HTR-8/SVneo (cell line): ENCODE measurements at regions not wholly inside any gene's neighbourhood (a gene's known extent, or its start where the extent isn't known, plus 50 kb on each side); places are given as distances from the start of the nearest gene placed in this dataset.
"Not testable (repeated sequence)": the region's sequence is repeated elsewhere in the genome, so short reads cannot be mapped to it uniquely, and the experiment has no call there.

ENCODE experiments used
- DNase-seq: peaks from one replicate; pipeline ENCODE4 v3.0.0; 2011; ENCODE audit warnings: low spot score, mixed read lengths; ENCODE audit not compliant: insufficient read length
- FAIRE-seq: peaks from 2 replicates; lab custom pipeline; 2011; peaks lifted over from hg19 to GRCh38; lab: Jason Lieb, UNC

DNA sequence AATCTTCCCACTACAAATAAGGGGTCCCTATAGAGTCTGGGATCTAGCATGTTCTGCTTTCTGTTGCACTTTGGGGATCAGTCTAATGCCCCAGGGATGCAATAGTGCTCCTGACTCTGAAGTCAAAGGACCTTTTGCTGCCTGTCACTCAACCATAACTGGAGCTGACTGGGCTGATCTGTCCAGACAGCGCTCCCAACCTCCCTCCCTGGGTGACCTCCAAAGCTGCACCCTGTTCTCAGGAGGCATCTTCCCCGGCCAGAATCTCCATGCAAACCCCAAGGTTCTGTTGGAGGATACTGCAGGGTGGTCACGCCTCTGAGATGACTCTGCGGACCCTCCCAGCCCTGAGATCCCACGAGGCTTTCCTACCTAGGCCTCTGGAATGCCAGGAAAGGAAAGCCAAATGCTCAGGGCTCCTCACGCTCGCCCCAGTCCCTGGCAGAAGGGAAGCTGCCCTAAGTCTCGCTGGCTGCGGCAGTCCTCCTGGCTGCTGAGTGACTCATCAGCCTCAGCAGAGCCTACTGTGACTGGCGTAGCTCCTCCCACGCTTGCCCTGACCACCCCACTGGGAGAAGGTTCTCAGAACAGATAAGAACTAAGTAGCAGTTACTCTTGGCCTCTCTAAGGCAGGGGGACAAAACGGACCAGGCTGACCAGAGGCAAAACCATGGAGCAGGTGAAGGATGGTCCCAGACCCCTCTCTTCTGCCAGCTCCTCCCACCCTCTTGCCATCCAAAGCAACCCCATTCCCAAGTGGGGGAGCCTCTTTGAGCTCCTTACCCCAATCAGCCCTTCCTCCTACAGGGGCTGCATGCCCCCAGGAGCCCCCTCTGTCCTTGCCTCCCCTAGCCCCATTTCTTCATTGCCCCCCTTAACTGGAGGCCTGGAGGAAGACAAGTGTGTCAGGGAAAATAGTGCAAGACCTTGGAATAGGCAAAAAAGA lies 124.1 kb upstream of the TNRC6C start:
- DNase-seq (peak; percentile 99), FAIRE-seq (peak; percentile 99)

DNA sequence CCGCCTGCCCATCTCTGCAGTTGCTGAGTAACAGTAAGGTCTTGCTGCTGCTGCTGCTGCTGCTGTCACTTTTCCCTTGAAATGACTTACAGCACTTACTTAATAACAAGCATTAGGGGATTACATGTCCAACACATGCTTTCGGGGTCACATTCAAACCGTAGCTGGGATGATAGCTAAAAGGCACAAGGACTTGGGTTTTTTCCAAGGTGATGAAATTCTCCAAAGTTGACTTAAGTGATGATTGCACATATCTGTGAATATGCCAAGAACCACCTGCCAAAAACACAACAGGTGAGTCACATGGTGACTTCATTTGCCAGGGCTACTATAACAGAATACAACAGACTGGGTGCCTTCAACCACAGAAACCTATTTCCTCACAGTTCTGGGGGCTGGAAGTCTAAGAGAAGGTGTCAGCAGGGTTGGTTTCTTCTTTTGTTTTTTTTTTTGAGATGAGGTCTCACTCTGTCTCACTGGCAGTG lies 121.9 kb upstream of the TNRC6C start:
- no peak for FAIRE-seq
- DNase-seq, result no peak

DNA sequence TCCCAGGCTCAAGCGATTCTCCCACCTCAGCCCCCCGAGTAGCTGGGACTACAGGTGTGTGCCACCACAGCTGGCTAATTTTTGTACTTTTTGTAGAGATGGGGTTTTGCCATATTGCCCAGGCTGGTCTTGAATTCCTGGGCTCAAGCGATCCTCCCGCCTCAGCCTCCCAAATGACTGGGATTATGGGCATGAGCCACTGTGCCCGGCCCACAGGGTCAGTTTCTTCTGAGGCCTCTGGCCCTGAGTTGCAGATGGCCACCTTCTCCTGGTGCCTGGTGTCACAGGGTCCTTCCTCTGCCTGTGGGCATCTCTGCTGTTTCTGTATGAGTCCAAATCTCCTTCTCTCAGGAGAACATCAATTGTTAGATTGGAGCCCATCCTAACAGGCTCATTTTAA lies 121.4 kb upstream of the TNRC6C start:
- DNase-seq, FAIRE-seq: not testable (repeated sequence)

GRCh38 chr17:77837917-77838316 lies 120.6 kb upstream of the TNRC6C start:
- DNase-seq (no peak), FAIRE-seq (no peak)

GRCh38 chr17:77838748-77839697 lies 119.5 kb upstream of the TNRC6C start:
- DNase-seq (no peak), FAIRE-seq (no peak)

DNA sequence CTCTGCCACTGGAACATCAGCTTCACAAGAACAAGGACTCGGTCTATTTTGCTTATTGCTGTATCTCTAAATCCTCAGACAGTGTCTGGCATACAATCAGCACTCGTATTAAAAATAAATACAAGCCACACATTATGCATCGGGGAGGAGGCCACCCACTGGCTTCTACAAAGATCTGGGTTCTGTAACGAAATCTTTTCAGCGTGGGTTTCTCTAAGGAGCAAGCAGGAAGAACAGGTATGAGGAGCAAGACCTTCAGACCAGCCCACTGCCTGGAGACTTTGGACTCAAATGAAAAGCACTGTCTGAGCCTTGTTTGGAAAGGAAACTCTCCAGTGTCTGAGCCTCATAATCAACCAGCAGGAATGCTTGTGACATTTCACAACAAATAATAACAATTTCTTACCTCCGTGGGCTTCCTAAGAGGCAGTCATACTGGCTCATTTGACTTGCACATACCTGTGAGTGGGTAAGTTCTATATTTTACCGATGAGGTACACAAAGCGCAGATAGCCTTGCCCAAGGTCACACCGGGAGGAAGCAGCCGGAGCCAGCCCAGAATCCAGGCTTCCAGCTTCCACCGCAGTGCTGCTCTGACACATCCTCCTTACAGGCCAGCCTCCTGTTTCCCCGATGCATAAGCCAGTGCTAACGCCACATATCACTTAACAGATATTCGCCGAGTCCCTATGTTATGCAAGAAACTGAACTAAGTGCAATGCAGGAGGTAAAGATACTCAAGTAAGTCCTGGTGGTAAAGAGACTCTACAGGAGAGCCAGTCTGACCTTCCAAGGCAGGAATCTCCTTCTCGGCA lies 118.6 kb upstream of the TNRC6C start:
- FAIRE-seq, result no peak
- no peak for DNase-seq

DNA sequence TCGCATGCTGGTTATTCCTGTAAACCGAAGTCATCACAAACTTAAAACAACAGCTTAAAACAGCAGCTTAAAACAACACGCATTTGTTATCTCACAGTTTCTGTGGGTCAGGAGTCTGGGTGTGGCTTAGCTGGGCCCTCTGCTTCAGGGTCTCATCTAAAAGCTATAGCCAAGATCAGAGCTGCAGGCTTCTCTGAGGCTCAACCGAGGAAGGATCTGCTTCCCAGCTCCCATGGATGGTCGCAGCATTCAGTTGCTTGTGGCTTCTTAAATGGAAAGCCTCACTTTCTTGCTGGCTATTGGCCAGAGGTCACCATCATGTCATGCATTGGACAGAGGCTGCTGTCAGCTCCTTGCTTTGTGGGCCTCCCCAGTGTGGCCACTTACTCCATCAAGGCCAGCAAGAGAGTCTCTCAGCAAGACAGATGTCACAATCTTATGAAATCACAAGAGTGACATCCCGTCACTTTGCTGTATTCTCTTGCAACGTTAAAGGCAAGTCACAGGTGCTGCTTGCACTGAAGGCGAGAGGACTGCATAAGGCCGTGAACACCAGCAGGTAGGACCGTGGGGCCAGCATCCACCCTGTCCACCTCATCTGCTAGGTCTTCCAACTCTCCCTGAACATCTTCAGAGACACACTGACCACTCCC lies 117.9 kb upstream of the TNRC6C start:
- FAIRE-seq (no peak), DNase-seq (no peak)

GRCh38 chr17:77841742-77842527 lies 116.6 kb upstream of the TNRC6C start:
- peak; percentile 13 for FAIRE-seq
- no peak for DNase-seq

GRCh38 chr17:77842528-77843147 lies 115.9 kb upstream of the TNRC6C start:
- DNase-seq, result peak; percentile 48
- FAIRE-seq, result no peak

GRCh38 chr17:77843255-77843895 lies 115.1 kb upstream of the TNRC6C start:
- DNase-seq, result not testable (repeated sequence)
- peak; percentile 36 for FAIRE-seq

DNA sequence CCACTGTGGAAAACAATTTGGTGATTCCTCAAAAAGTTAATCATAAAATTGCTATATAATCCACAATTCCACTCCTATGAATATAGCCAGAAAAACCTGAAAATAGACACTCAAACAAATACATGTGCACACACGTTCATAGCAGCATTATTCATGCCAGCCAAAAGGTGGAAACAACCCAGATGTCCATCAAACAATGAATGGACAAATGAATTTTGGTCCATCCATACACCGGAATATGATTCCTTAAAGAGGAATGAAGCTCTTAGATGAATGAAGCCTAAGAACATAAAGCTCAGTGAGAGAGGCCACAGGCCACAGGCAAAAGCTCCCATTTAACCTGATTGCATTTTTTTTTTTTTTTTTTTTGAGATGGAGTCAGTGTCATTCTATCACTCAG lies 114.6 kb upstream of the TNRC6C start:
- DNase-seq (no peak), FAIRE-seq (no peak)

GRCh38 chr17:77844681-77845080 lies 113.8 kb upstream of the TNRC6C start:
- DNase-seq (no peak), FAIRE-seq (no peak)

- FAIRE-seq, result no peak
- DNase-seq, result no peak
Measured at GRCh38 chr17:77845541-77846225, 112.8 kb upstream of the TNRC6C start.

- no peak for DNase-seq
- FAIRE-seq, result no peak
Measured at GRCh38 chr17:77846531-77847085, 111.9 kb upstream of the TNRC6C start.

GRCh38 chr17:77847221-77848085 lies 111.0 kb upstream of the TNRC6C start:
- FAIRE-seq, result no peak

DNA sequence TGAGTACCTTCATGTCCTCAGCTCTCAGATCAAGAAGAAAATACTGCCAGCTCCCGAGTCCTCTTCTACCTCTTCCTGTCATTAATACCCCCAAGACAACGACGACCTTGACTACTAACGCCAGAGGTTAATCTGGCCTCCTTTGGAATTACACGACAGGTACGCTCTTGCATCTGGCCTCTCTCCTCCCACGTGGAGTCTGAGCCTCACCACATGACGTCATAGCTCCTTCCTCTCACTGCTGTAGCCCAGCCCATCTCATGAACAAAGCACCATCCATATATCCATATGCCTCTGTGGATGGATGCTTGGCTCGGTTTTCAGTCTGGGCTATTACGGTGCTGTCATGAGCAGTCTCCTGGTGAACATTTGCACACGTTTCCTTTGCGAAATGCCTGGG lies 110.2 kb upstream of the TNRC6C start:
- FAIRE-seq (peak; percentile 81), DNase-seq (no peak)

More at GRCh38 chr17:77847221-77848085, 111.0 kb upstream of the TNRC6C start:
- no peak for DNase-seq
